ENCODE measurements at regions not wholly inside any gene's neighbourhood (a gene's known extent, or its start where the extent isn't known, plus 50 kb on each side); places are given as distances from the start of the nearest gene placed in this dataset.

GRCh38 chr4:136651278-136651667, 881.0 kb downstream of the PCDH18 start:
- DNase-seq (ENCODE audit: low read depth, low spot score) = no peak
- intact Hi-C loops (cut with micrococcal nuclease; ENCODE audit: unreplicated experiment) = no loop called here
- Histone ChIP-seq H3K27ac (ENCODE audit: low read length) (no peak overlapping the region), H3K4me3 (ENCODE audit: low read depth in 2 of 2, low read length in 2 of 2) (no peak overlapping the region), H3K4me1 (ENCODE audit: control insufficient read depth, insufficient read depth, low read length) (no peaks in the 10 kb centered on the region), H3K27me3 (ENCODE audit: control insufficient read depth, insufficient read depth, low read length) (no peaks in the 10 kb centered on the region), H3K9me3 (ENCODE audit: control insufficient read depth, insufficient read depth, low read depth, low read length) (no peaks in the 10 kb centered on the region), H3K36me3 (ENCODE audit: control insufficient read depth, insufficient read depth, low read length) (no peaks in the 10 kb centered on the region)
- no peak for TF ChIP-seq CTCF (IDR thresholded peaks at IDR 0.05)
- TF ChIP-seq SIN3A (IDR thresholded peaks at IDR 0.05; ENCODE audit: borderline replicate concordance, insufficient read depth, low read depth, low read length) = no peak
- no peak for TF ChIP-seq POLR2AphosphoS5 (IDR thresholded peaks at IDR 0.05; ENCODE audit: low read depth, low read length)
- no peak for TF ChIP-seq TCF7L2 (IDR thresholded peaks at IDR 0.05; ENCODE audit: low read depth, low read length)
- no peak for TF ChIP-seq REST (IDR thresholded peaks at IDR 0.05; ENCODE audit: insufficient read depth in 1 of 2, low read depth in 2 of 2, low read length in 1 of 2)
- POLR2A ChIA-PET = no interaction called here
- no TSS peak for BruUV-seq (replicated peaks)
- in situ Hi-C loops (cut with HindIII; ENCODE audit: low pct_unique_long_range_greater_than_20kb, low sequenced_read_pairs) = no loop called here
- CTCF ChIA-PET = no interaction called here
- no peak for ATAC-seq

GRCh38 chr4:136650541-136651277, 881.6 kb downstream of the PCDH18 start:
- CTCF ChIA-PET = no interaction called here
- Histone ChIP-seq H3K4me3 (ENCODE audit: low read depth in 2 of 2, low read length in 2 of 2) (no peak overlapping the region), H3K9me3 (ENCODE audit: control insufficient read depth, insufficient read depth, low read depth, low read length) (no peaks in the 10 kb centered on the region), H3K27ac (ENCODE audit: low read length) (no peak overlapping the region), H3K27me3 (ENCODE audit: control insufficient read depth, insufficient read depth, low read length) (no peaks in the 10 kb centered on the region), H3K4me1 (ENCODE audit: control insufficient read depth, insufficient read depth, low read length) (no peaks in the 10 kb centered on the region), H3K36me3 (ENCODE audit: control insufficient read depth, insufficient read depth, low read length) (no peaks in the 10 kb centered on the region)
- no peak for DNase-seq (ENCODE audit: low read depth, low spot score)
- in situ Hi-C loops (cut with HindIII; ENCODE audit: low pct_unique_long_range_greater_than_20kb, low sequenced_read_pairs) = no loop called here
- no peak for TF ChIP-seq CTCF (IDR thresholded peaks at IDR 0.05)
- no peak for TF ChIP-seq TCF7L2 (IDR thresholded peaks at IDR 0.05; ENCODE audit: low read depth, low read length)
- TF ChIP-seq SIN3A (IDR thresholded peaks at IDR 0.05; ENCODE audit: borderline replicate concordance, insufficient read depth, low read depth, low read length) = no peak
- no peak for TF ChIP-seq POLR2AphosphoS5 (IDR thresholded peaks at IDR 0.05; ENCODE audit: low read depth, low read length)
- TF ChIP-seq REST (IDR thresholded peaks at IDR 0.05; ENCODE audit: insufficient read depth in 1 of 2, low read depth in 2 of 2, low read length in 1 of 2) = no peak
- POLR2A ChIA-PET = no interaction called here
- BruUV-seq (replicated peaks) = no TSS peak
- intact Hi-C loops (cut with micrococcal nuclease; ENCODE audit: unreplicated experiment) = no loop called here
- no peak for ATAC-seq

Data from Panc1 (cell line).